T-helper 2 cell (primary cell): ENCODE measurements at regions not wholly inside any gene's neighbourhood (a gene's known extent, or its start where the extent isn't known, plus 50 kb on each side); places are given as distances from the start of the nearest gene placed in this dataset.
"Not testable (repeated sequence)": the region's sequence is repeated elsewhere in the genome, so short reads cannot be mapped to it uniquely, and the experiment has no call there.

Source experiments
- DNase-seq, 5 experiments: peaks; one replicate each; pipeline versions ENCODE4 v3.0.0 to v3.0.0-alpha.2; 2012 to 2022

DNA sequence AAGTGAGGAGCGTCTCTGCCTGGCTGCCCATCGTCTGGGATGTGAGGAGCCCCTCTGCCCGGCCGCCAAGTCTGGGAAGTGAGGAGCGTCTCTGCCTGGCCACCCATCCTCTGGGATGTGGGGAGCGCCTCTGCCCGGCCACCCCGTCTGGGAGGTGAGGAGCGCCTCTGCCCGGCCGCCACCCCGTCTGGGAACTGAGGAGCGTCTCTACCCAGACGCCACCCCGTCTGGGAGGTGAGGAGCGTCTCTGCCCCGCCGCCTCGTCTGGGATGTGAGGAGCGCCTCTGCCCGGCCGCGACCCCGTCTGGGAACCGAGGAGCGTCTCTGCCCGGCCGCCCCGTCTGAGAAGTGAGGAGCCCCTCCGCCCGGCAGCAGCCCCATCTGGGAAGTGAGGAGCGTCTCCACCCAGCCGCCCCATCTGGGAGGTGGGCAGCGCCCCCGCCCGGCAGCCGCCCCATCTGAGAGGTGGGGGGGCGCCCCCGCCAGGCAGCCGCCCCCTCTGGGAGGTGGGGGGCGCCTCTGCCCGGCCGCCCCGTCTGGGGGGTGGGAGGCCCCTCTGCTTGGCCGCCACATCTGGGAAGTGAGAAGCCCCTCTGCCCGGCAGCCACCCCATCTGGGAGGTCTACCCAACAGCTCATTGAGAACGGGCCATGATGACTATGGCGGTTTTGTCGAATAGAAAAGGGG lies 228.4 kb downstream of the CAAP1 start:
- DNase-seq, result not testable (repeated sequence)

DNA sequence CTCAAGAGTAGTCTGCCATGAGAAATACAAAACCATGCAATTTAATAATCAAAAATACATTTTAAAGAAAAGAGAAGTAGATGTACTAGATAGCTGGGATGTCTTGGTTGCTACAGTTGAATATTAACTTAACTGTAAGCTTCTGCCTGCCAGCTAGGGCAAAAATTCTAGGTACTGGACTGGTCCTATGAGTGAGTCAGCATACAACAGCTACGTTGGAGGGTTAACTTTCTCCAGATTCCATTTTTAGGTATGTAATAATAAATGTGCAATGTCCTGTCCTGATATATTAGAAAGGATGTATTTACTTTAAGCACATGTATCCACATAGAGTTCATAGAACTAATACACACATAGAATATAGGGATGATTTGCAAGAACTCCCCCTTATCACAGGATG lies 230.1 kb downstream of the CAAP1 start:
- no peak for DNase-seq

DNA sequence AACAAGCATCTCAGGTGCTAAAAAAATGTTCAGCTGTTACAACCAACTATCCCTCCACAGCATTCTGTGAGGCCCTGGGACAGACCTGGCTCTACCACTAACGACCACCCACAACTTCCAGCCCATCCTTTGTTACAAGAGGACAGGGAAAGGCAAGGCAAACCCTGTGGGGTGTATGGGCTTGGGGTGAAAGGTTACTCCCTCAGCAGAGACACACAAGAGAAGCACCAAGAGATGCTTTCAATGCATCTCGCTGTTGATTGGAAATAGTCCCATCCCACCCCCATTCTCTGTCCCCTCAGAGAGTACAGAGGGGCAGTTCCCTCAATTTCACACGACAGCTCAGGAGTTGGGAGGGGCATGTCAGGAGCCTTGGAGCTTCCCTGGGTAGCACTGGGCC lies 234.1 kb downstream of the CAAP1 start:
- no peak for DNase-seq

DNA sequence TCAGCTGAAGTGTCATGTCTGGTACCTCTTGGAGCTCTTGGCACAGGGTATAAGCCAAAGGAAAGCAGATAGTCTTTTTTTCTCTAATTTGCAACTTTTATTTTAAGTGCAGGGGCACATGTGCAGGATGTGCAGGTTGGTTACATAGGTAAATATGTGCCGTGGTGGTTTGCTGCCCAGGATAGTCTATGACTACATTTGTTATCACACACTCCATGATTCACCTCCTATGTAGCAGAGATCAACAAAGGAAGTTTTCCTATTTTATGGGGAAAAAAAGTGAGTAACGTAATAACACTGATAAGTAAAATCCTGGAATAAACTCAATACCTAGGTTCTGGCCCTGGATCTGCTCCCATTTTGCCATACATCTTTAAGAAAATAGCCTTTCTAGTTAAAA lies 234.6 kb downstream of the CAAP1 start:
- DNase-seq, result no peak

DNA sequence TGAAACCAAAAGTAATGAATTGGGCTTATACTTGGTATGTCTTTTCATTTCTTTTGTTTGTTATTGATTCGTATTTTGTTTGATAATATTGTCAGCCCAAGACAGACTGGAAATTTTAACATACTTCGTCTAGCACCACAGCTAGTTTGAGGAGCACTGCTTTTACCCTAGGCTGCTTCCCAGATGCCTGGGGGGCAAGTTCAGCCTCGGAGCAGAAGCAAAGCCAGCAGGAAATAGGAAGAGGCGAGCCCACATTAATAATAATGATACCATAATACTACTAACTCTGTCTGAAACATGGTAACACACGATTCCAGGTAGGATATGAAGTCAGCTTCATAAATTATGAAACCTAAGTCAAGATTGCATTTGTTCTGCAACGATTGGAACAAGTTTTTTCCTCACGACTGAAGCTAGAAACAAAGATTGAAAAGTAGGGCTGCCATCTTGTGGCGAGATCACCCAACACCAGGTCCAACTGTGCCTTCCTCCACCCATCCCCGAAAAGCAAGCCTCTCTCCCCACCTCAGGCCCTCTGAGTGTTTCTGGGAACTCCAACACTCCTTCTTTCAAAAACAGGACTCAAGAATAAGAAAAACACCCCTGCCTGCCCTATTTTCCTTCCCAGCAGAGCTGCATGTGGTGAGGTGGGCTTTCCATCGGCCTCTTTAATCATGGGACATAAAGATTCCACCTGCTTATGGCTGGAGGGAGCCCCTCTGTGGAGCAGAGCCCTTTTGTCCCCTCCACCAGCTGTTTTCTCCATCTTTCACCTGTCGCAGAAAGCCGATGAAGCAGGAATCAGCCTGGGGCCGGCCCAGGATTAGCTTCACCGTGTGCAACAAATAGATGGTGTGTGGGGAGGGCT lies 236.4 kb downstream of the CAAP1 start:
- DNase-seq, result no peak

DNA sequence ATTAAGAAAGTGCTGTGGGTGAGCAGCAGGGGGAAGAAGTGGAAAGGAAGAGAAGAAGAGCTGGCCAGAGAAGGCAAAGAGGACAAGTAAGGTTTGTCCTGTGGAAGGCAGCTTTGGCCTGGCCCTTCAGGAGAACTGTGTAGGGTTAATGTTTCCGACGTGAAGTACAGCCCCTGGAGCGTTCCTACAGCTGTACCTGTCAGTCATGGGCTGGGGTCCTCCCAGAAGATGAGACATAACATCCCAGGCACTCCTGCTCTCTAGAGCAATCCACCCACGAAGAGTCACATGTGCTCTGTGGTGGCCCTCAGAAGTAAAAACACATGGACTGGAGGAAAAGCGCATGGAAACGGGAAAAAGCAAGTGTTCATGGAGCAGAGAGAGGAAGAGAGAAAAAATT lies 237.4 kb downstream of the CAAP1 start:
- no peak for DNase-seq

DNA sequence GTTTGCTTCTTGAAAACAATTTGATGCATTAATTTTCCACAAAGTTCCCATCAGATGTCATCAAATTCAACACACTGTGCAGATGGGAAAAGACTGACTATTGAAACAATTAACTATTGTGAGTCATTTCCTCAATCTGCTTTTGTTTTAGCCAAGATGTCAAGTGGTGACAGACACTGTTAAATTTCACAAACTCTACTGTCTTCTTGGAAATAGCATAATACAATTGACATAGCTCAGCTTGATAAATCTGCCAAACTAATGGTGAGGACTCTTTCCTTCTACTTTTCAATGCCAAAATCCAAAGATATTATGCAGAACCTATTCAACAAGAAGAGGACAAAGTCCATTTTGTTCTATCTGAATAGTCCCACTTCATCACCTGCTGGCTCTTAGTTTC lies 242.3 kb downstream of the CAAP1 start:
- DNase-seq, result no peak

DNA sequence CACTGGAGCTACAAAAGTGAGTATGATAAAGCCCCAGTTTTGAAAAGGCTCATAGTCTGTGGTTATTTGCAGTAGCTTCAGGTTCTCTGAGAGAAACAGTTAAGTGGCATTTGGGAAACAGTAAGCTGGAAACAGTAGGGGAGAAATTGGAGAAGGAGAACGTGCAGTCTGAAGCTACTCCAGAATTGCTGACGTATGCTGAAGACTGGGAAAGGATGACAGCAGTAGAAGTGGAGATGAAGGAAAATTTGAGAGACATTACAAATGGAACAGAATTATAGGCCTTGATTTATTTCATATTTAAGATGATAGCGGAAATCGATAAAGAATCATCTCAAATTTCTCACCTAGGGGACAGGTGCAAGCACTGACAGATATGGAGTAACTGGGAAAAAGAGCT lies 248.8 kb downstream of the CAAP1 start:
- DNase-seq, result no peak

DNA sequence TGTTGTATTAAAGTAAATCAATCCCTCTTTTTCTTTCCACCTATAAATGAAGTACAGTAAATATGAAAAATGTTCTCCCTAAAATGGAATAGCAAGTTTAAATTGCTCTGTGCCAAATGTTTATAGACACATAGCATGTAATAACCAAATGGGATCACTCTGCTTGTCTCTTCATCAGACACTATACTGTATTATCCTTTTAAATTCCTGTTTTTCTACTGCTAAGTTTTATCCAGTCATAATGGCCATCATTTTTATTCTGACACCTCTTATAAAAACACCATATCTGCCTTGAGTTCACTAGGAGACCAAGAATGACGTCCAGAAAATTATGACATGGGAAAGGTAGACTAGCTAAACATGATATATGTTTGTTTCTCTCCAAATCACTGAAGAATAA lies 252.8 kb downstream of the CAAP1 start:
- DNase-seq, result no peak

DNA sequence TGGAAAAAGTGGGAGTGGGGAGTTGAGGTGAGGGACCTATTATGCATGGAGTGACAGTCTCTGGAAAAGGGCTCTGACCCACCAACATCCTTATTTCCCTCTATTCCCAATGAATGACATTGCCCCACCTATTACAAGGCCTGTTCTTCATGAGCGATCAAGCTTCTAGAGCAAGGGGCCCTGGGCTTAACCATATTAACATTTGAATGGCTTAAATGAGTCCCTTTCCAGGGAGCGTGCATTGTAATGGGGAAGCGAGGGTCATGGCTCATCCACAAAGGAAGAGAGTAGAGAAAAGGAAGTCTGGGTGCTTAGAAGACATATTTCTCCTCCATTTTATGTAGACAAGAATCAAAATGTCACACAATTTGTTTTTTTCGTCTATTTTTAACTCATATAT lies 255.5 kb downstream of the CAAP1 start:
- DNase-seq, result no peak

DNA sequence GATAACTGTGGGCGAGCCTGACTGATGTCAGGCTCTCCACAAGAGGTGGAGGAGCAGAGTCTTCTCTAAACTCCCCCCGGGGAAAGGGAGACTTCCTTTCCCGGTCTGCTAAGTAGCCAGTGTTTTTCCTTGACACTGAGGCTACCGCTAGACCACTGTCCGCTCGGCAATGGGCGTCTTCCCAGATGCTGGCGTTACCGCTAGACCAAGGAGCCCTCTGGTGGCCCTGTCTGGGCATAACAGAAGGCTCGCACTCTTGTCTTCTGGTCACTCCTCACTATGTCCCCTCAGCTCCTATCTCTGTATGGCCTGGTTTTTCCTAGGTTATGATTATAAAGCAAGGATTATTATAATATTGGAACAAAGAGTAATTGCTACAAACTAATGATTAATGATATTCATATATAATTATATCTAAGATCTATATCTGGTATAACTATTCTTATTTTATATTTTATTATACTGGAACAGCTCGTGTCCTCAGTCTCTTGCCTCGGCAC lies 278.7 kb downstream of the CAAP1 start:
- DNase-seq, result not testable (repeated sequence)

DNA sequence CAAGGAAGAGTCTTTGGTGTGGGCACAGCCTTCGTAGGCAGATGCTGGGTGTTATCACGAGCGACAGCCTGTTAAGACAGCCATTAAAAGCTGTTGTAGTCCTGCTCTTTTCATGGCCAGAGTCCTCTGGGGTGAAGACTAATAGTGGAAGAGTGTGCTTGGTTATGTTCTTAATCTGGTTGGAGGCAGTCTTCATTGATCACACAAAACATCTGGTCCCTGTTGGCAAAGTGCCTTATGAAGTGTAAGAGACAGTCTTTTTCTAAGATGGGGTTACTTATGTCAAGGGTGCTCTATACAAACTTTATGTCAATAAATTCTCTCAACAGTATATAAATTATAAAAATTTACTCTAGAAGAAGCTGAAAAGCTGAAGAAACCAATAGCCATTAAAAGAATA lies 280.4 kb downstream of the CAAP1 start:
- DNase-seq, result no peak

DNA sequence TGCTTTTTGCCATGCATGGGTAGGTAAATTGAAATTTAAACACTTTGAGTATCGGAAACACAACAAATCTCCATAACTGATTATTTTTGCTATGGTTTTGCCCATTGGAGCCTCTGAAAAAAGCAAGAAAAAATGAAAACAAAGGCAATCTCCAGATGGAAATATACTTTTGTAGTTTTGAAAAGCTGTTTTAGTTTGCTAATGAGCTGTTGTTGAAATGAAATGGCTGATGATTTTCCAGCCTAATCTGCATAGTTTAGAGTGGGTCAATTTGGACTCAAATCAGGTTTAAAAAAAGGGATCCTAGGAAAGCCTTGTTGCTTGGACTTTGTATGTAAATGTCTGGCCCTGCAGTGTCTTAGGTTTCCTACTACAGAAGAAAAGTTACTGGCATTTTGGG lies 285.8 kb downstream of the CAAP1 start:
- no peak for DNase-seq

DNA sequence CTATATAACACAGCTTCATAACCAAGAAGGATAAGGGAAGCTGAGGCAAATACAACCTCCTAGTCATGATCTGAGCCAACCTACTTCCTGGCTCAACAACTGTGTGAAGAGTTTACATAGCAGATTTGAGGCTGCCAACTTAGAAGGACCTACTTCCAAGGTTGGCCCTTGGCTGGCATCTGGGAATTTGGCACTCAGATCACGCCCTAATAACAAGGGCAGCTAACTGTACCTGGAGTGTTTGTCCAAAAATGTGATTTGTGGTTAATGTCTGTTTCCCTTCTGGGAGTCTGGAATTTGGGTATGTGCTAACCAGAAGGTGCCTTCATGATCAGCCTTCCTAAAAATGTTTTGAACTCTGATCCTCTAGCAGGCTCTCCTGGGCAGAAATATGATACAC lies 287.2 kb downstream of the CAAP1 start:
- DNase-seq, result no peak

DNA sequence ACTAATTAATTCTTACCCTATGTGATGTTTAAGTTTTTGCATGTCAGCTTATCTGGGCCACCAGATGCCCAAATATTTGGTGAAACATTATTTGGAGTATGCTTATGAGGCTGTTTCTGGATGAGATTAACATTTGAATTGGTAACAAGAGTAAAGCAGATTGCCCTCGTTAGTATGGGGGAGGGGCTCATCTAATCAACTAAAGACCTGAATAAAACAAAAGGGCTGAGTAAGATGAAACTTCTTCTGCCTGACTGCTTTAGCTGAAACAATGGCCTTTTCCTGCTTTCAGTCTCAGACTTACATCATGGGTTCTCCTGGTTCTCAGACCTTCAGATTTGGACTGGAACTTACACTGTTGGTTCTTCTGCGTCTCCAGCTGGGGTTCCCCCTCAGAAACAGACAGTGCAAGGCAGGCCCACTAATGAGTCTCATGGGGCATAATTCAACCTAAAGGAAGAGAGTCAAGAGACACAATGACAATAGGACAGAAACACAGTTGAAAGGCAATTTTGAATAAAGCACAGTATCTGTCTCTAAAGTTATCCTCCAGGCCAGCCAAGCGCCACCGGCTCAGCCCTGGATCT lies 288.4 kb downstream of the CAAP1 start:
- DNase-seq, result no peak

DNA sequence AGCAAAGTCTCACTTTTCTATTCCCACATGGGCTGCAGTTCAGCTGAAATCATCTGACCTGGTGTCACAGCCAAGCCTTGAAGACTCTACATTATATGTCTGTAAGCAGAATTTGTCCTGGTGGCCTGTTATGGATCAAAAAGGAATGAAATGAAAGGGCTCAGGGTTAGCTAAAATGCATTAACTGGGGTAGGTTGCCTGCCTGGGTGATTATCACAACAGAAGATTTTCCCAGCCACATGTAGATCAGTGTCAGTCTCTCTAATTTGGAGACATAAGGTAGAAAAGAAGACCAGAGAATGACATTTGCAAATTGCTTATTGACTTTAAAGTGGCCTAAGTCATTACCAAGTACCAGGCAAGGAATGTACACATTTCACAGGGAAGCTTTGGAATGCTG lies 289.0 kb downstream of the CAAP1 start:
- no peak for DNase-seq

DNA sequence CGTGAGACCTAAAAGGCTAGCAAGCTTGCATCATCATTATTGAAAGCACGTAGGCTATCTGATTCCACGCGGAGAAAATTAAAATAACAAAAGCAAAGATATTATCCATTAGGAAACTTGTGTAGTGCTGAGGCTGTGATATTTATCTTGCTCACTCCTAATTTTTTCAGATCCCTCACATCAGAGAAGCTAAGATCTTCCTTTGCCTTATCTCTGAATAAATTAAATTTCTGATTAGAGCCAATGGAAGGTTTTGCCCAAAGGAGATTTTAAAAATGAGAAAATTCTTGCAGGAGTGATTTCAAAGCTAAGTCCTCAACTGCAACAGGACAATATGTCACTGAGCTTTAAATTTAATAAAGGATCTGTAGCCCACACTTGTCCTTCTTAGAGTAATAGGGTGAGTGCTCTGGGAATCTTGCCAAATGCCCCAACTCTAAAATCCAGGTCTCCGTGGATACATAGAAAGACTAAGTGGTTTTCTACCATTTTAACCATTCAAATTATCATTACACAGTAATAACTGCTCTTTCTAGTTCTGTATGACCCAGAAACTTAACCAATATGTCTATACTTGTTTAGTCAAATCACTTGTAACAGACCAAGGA lies 295.0 kb downstream of the CAAP1 start:
- DNase-seq, result no peak

DNA sequence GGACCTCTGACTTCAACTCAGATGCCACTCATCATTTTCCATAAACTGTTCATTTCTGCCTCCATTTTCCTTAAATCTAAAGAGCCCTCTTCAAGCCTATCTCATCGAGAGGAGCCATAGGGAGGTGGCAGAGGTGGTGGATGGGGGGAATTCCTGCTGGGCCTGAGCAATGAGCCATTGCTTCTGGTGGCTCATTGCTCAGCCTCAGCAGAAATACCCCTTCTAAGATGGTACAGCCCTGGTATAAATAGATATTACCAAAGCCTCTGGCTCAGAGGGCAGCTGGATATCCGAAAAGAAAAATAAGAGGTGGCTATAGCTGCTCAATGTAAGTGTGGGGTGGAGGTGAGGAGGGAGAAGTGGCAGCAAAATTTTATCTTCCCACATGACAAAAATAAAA lies 313.5 kb downstream of the CAAP1 start:
- DNase-seq, result no peak

DNA sequence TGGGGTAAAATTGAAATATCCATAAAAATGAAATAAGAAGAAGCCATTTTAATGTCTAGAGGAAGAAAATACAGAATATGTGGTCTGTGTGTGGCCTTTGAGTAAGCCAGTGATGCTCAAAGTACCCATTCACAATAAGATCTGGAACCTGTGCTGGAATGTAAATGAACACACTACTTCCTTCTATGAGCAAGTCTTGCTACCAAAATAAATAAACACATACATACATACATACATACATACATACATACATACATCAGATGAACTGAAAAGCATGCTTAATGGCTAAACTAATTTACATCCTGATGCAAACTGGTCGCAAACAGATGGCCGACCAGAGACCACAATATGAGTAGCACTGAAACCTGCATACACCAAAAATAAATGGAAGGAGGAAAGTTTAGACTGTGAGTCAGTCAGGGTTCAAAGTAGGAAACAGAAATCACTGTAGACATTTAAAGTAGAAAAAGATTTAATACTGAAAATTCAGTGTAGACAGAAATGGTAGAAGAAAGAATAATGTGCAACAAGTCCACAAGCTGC lies 317.6 kb downstream of the CAAP1 start:
- no peak for DNase-seq

DNA sequence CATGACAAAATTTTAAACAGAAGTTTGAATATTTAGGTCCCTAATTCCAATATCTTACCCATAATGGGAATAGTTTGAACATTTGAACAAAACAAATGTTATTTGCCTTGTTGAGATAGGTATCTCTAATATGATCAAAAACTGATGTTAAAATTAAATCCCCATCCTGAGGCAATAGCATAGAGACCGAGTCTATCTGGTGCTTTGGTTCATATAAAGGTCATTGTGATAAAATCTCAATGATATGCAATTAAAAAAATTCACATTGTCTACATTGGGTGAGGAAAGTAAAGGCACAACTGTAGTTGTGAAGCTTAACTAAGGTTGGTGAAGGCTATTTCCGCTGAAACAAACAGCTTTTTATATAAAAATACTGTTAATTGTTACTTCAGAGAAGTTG lies 318.3 kb downstream of the CAAP1 start:
- no peak for DNase-seq

DNA sequence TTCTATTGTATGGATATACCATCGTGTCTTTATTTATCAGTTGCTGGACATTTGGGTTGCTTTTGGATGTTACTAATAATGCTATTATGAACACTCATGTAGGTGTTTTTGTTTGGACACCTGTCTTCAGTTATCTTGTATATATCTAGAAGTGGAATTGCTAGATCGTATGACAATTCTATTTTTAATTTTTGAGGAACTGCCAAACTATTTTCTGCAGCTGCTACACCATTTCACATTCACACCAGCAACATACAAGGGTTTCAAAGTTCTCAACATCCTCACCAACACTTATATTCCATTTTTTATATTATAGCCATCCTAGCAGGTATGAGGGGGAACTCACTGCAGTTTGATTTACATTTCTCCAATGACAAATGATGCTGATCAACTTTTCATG lies 324.6 kb downstream of the CAAP1 start:
- DNase-seq, result no peak

DNA sequence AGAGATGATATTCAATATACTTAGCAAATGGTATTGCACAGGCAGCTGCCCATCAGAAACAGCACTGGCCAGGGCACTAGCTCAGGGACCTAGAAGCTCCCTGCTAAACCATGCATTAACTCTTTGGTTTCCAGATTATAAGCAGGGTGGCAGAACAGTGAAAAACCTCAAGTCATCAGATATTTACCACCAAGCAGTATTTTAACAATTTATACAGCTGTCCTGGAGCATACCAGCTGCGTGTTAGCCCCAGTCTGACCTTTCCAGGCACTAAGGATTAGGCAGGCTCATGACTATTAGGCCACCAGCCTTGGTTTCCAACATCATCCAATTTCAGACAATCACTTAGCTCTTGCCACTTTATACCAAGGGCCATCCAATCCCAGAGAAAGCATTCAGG lies 326.5 kb downstream of the CAAP1 start:
- DNase-seq, result no peak

DNA sequence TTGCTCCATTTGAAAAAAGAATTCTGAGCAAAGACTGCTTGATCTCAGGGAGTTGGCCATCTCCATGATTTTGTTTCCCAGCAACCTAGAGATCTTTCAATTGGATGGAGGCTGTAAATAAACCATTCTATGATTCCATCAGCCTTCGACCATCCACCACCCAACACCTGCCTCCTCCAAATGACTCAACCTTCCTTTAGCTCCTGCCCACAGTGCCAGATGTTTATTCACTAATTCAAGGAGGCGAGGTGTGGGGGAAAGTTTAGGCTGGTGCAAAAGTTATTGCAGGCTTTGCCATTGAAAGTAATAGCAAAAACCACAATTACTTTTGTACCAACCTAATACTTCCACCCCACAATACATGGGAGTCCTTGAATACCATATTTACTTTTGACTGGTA lies 327.5 kb downstream of the CAAP1 start:
- no peak for DNase-seq
